K562 (cell line): ENCODE measurements at regions not wholly inside any gene's neighbourhood (a gene's known extent, or its start where the extent isn't known, plus 50 kb on each side); places are given as distances from the start of the nearest gene placed in this dataset.

ENCODE experiments used
- CBX3 ChIP-seq, 2 experiments: IDR thresholded peaks; 1 replicate in 1 of 2; 2 replicates in 1 of 2; pipeline ENCODE4 v1.6.1; 2012; ENCODE audit warnings: inconsistent platforms in 2 of 2, low read length in 2 of 2, borderline replicate concordance in 1 of 2, control low read depth in 1 of 2
- CEBPB ChIP-seq: fragments of 450-650 bp; IDR thresholded peaks from 2 replicates; pipeline ENCODE4 v1.6.1; 2016; ENCODE audit warnings: missing genetic modification characterization, missing compliant biosample characterization
- ETV6 ChIP-seq, 3 experiments: fragments of 150-350 bp in 1 of 3; sonication (generic) in 1 of 3; formaldehyde crosslinking in 1 of 3; IDR thresholded peaks; 2 replicates each; pipeline versions ENCODE4 v1.6.1 to v1.8.0; 2014 to 2022; ENCODE audit warnings: borderline replicate concordance in 2 of 3, low read depth in 2 of 3, antibody characterized with exemption in 1 of 3, low read length in 1 of 3, mild to moderate bottlenecking in 1 of 3, missing genetic modification reagents in 1 of 3
- FOXM1 ChIP-seq, 2 experiments: fragments of 450-650 bp in 1 of 2; sonication (generic) in 1 of 2; formaldehyde crosslinking in 1 of 2; IDR thresholded peaks; 2 replicates each; pipeline versions ENCODE4 v1.6.1 to v1.9.0; 2017 to 2022; ENCODE audit warnings: low read depth in 2 of 2, mild to moderate bottlenecking in 2 of 2, missing genetic modification reagents in 1 of 2, moderate library complexity in 1 of 2
- KAT2B ChIP-seq: IDR thresholded peaks from one replicate; pipeline ENCODE4 v1.6.1; 2012; ENCODE audit warnings: low read depth, mild to moderate bottlenecking, control low read depth, inconsistent platforms, low read length, moderate library complexity
- PCBP2 ChIP-seq: fragments of 200-400 bp; formaldehyde crosslinking; IDR thresholded peaks from 2 replicates; pipeline ENCODE4 v1.6.1; 2018; ENCODE audit warnings: low read length, low read depth, mild to moderate bottlenecking, moderate library complexity; ENCODE audit not compliant: poor library complexity, severe bottlenecking
- POLR2A ChIP-seq: fragments of 450-650 bp; conservative IDR thresholded peaks from 2 replicates; pipeline ENCODE4 v1.6.1; 2016
- SP2 ChIP-seq: IDR thresholded peaks from 2 replicates; pipeline ENCODE4 v1.6.1; 2011; ENCODE audit warnings: mild to moderate bottlenecking, low read depth, low read length, moderate library complexity; ENCODE audit not compliant: poor library complexity, severe bottlenecking; ENCODE audit errors: extremely low read depth
- SPI1 ChIP-seq: IDR thresholded peaks from 2 replicates; pipeline ENCODE4 v1.6.1; 2011; ENCODE audit warnings: low read depth, low read length, control low read depth, borderline replicate concordance
- ZNF24 ChIP-seq: fragments of 450-650 bp; IDR thresholded peaks from 2 replicates; pipeline ENCODE4 v1.6.1; 2016
- ZSCAN29 ChIP-seq: fragments of 450-650 bp; IDR thresholded peaks from 2 replicates; pipeline ENCODE4 v1.6.1; 2017
- TF ChIP-seq, protein P1 (sequence below), 3 experiments: IDR thresholded peaks in 2 of 3; conservative IDR thresholded peaks in 1 of 3; 2 replicates each; pipeline ENCODE4 v1.5.1; 2011 to 2012; ENCODE audit warnings: low read length in 3 of 3, mild to moderate bottlenecking in 3 of 3, control low read depth in 2 of 3, improper control_type of control experiment in 1 of 3, inconsistent platforms in 1 of 3, low read depth in 1 of 3, mixed read lengths in 1 of 3, moderate library complexity in 1 of 3; ENCODE audit not compliant: insufficient read depth in 2 of 3
- TF ChIP-seq, protein P2 (sequence below): sonication (generic); formaldehyde crosslinking; IDR thresholded peaks from 2 replicates; pipeline ENCODE4 v1.9.0; 2022; ENCODE audit warnings: mild to moderate bottlenecking, missing genetic modification reagents
- TF ChIP-seq, protein P3 (sequence below): sonication (generic); formaldehyde crosslinking; IDR thresholded peaks from 2 replicates; pipeline ENCODE4 v1.5.0; 2020; ENCODE audit warnings: missing genetic modification reagents

DNA sequence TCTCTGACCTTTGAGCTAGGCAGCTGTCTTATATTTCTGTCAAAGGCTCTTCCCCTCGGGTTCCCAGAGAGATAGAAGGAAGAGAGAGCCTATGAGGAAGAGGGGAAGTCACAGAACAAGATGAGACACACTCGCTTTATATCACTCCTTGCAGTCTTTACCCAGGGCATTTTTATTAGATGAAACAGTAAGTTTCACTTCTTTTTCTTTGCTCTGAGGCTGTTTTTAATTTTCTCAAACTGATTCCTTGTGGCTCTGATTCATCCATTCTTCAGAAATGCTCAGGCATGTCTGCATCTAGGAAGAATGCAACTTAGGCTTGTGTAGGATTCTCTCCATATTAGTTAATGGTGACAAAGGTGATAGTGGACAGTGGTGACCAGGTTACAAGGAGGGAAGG, 132.9 kb upstream of the CHD1 start:
- no peak for TF ChIP-seq CBX3 (IDR thresholded peaks at IDR 0.05; ENCODE audit: borderline replicate concordance in 1 of 2, low read length in 2 of 2)
- no peak for TF ChIP-seq POLR2A
- TF ChIP-seq CEBPB (tag) = no peak
- TF ChIP-seq SP2 = no peak
- no peak for TF ChIP-seq SPI1
- TF ChIP-seq ZSCAN29 = no peak
- TF ChIP-seq ETV6 (IDR thresholded peaks at IDR 0.05; ENCODE audit: borderline replicate concordance in 1 of 2, low read depth in 2 of 2, low read length in 1 of 2) = no peak
- TF ChIP-seq ETV6 (CRISPR knock-in tag; IDR thresholded peaks at IDR 0.05; ENCODE audit: borderline replicate concordance) = no peak
- TF ChIP-seq, protein P1, sequence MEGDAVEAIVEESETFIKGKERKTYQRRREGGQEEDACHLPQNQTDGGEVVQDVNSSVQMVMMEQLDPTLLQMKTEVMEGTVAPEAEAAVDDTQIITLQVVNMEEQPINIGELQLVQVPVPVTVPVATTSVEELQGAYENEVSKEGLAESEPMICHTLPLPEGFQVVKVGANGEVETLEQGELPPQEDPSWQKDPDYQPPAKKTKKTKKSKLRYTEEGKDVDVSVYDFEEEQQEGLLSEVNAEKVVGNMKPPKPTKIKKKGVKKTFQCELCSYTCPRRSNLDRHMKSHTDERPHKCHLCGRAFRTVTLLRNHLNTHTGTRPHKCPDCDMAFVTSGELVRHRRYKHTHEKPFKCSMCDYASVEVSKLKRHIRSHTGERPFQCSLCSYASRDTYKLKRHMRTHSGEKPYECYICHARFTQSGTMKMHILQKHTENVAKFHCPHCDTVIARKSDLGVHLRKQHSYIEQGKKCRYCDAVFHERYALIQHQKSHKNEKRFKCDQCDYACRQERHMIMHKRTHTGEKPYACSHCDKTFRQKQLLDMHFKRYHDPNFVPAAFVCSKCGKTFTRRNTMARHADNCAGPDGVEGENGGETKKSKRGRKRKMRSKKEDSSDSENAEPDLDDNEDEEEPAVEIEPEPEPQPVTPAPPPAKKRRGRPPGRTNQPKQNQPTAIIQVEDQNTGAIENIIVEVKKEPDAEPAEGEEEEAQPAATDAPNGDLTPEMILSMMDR (IDR thresholded peaks at IDR 0.05 in 2 of 3, conservative IDR thresholded peaks at IDR 0.05 in 1 of 3; ENCODE audit: insufficient read depth in 2 of 3, low read depth in 1 of 3, low read length in 3 of 3) = no peak
- no peak for TF ChIP-seq ZNF24
- no peak for TF ChIP-seq PCBP2
- TF ChIP-seq, protein P2, sequence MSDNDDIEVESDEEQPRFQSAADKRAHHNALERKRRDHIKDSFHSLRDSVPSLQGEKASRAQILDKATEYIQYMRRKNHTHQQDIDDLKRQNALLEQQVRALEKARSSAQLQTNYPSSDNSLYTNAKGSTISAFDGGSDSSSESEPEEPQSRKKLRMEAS (CRISPR knock-in tag) = no peak
- TF ChIP-seq KAT2B = no peak
- TF ChIP-seq FOXM1 (IDR thresholded peaks at IDR 0.05; ENCODE audit: low read depth) = no peak
- TF ChIP-seq FOXM1 (CRISPR knock-in tag; IDR thresholded peaks at IDR 0.05; ENCODE audit: low read depth) = no peak
- TF ChIP-seq, protein P3, sequence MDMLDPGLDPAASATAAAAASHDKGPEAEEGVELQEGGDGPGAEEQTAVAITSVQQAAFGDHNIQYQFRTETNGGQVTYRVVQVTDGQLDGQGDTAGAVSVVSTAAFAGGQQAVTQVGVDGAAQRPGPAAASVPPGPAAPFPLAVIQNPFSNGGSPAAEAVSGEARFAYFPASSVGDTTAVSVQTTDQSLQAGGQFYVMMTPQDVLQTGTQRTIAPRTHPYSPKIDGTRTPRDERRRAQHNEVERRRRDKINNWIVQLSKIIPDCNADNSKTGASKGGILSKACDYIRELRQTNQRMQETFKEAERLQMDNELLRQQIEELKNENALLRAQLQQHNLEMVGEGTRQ (CRISPR knock-in tag) = no peak
